H1 (cell line): ENCODE measurements at regions not wholly inside any gene's neighbourhood (a gene's known extent, or its start where the extent isn't known, plus 50 kb on each side); places are given as distances from the start of the nearest gene placed in this dataset.

Experiments
- CEBPB ChIP-seq: IDR thresholded peaks from 2 replicates; pipeline ENCODE4 v1.6.1; 2012; ENCODE audit warnings: low read depth, low read length
- CTCF ChIP-seq, 3 experiments: IDR thresholded peaks; 1 replicate in 2 of 3; 2 replicates in 1 of 3; pipeline versions ENCODE4 v1.5.1 to v1.6.1; 2011; ENCODE audit warnings: low read length in 3 of 3, mild to moderate bottlenecking in 3 of 3, inconsistent platforms in 2 of 3, low read depth in 1 of 3, moderate library complexity in 1 of 3; ENCODE audit not compliant: insufficient read depth in 1 of 3; ENCODE audit errors: control extremely low read depth in 1 of 3
- EZH2 ChIP-seq: fragments of 200-600 bp; sonication (generic); IDR thresholded peaks from 2 replicates; pipeline ENCODE4 v1.7.1; 2012; ENCODE audit warnings: low read depth, mild to moderate bottlenecking, moderate library complexity, low read length, inconsistent platforms; ENCODE audit not compliant: severe bottlenecking
- POLR2AphosphoS5 ChIP-seq: IDR thresholded peaks from 2 replicates; pipeline ENCODE4 v1.6.1; 2011; ENCODE audit warnings: low read depth, low read length

GRCh38 chr15:53251523-53251922 is 461.4 kb upstream of the ONECUT1 start:
- TF ChIP-seq POLR2AphosphoS5, result no peak
- TF ChIP-seq EZH2, result no peak
- TF ChIP-seq CTCF (IDR thresholded peaks at IDR 0.05; ENCODE audit: control extremely low read depth in 1 of 3, insufficient read depth in 1 of 3, low read depth in 1 of 3, low read length in 3 of 3), result no peak
- TF ChIP-seq CEBPB, result no peak
